ENCODE measurements at regions not wholly inside any gene's neighbourhood (a gene's known extent, or its start where the extent isn't known, plus 50 kb on each side); places are given as distances from the start of the nearest gene placed in this dataset.
"Not testable (repeated sequence)": the region's sequence is repeated elsewhere in the genome, so short reads cannot be mapped to it uniquely, and the experiment has no call there.

- ChIA-PET POLR2A (no interaction called here), CTCF (no interaction called here)
- Mint-ChIP-seq H3K9me3 (no peaks in the 10 kb centered on the region), H3K4me3 (no peak overlapping the region), H3K27me3 (no peaks in the 10 kb centered on the region), H3K27ac (no peak overlapping the region), H3K36me3 (ENCODE audit: low read depth) (no peaks in the 10 kb centered on the region), H3K4me1 (no peaks in the 10 kb centered on the region)
- DNase-seq, result no peak
Measured at GRCh38 chr2:56034258-56034657, 110.7 kb upstream of the EFEMP1 start.

- no peak overlapping the region for H3K27ac Mint-ChIP-seq
- H3K9me3 Mint-ChIP-seq, result no peaks in the 10 kb centered on the region
- H3K27me3 Mint-ChIP-seq, result no peaks in the 10 kb centered on the region
- DNase-seq, result no peak
- H3K36me3 Mint-ChIP-seq (ENCODE audit: low read depth), result no peaks in the 10 kb centered on the region
- no peak overlapping the region for H3K4me3 Mint-ChIP-seq
- ChIA-PET POLR2A (no interaction called here), CTCF (no interaction called here)
- no peaks in the 10 kb centered on the region for H3K4me1 Mint-ChIP-seq
Measured at GRCh38 chr2:56040189-56040588, 116.6 kb upstream of the EFEMP1 start.

GRCh38 chr2:56040834-56041233, 117.3 kb upstream of the EFEMP1 start:
- POLR2A ChIA-PET, result no interaction called here
- Mint-ChIP-seq H3K4me3 (no peak overlapping the region), H3K9me3 (no peaks in the 10 kb centered on the region), H3K36me3 (ENCODE audit: low read depth) (no peaks in the 10 kb centered on the region), H3K27ac (no peak overlapping the region), H3K4me1 (no peaks in the 10 kb centered on the region), H3K27me3 (no peaks in the 10 kb centered on the region)
- no peak for DNase-seq
- CTCF ChIA-PET, result no interaction called here

- CTCF ChIA-PET, result no interaction called here
- Mint-ChIP-seq H3K9me3 (peaks cover 3% of the 10 kb centered on the region), H3K36me3 (ENCODE audit: low read depth) (no peaks in the 10 kb centered on the region), H3K27ac (no peak overlapping the region), H3K4me3 (no peak overlapping the region), H3K27me3 (no peaks in the 10 kb centered on the region), H3K4me1 (no peaks in the 10 kb centered on the region)
- no peak for DNase-seq
- POLR2A ChIA-PET, result no interaction called here
Measured at GRCh38 chr2:56047136-56047535, 123.6 kb upstream of the EFEMP1 start.

- Mint-ChIP-seq H3K4me1 (no peaks in the 10 kb centered on the region), H3K27me3 (no peaks in the 10 kb centered on the region), H3K9me3 (peaks cover 3% of the 10 kb centered on the region), H3K27ac (no peak overlapping the region), H3K36me3 (ENCODE audit: low read depth) (no peaks in the 10 kb centered on the region), H3K4me3 (no peak overlapping the region)
- POLR2A ChIA-PET, result no interaction called here
- CTCF ChIA-PET, result no interaction called here
- DNase-seq, result no peak
Measured at GRCh38 chr2:56049233-56049845, 125.8 kb upstream of the EFEMP1 start.

- H3K36me3 Mint-ChIP-seq (ENCODE audit: low read depth), result no peaks in the 10 kb centered on the region
- H3K9me3 Mint-ChIP-seq, result peaks cover 3% of the 10 kb centered on the region
- POLR2A ChIA-PET, result no interaction called here
- no peak for DNase-seq
- H3K27ac Mint-ChIP-seq, result no peak overlapping the region
- H3K4me3 Mint-ChIP-seq, result no peak overlapping the region
- CTCF ChIA-PET, result no interaction called here
- H3K4me1 Mint-ChIP-seq, result no peaks in the 10 kb centered on the region
- no peaks in the 10 kb centered on the region for H3K27me3 Mint-ChIP-seq
Measured at GRCh38 chr2:56053679-56054078, 130.1 kb upstream of the EFEMP1 start.

- H3K4me3 Mint-ChIP-seq, result no peak overlapping the region
- POLR2A ChIA-PET, result no interaction called here
- peaks cover 2% of the 10 kb centered on the region for H3K9me3 Mint-ChIP-seq
- CTCF ChIA-PET, result no interaction called here
- H3K27ac Mint-ChIP-seq, result no peak overlapping the region
- H3K27me3 Mint-ChIP-seq, result no peaks in the 10 kb centered on the region
- H3K4me1 Mint-ChIP-seq, result no peaks in the 10 kb centered on the region
- no peaks in the 10 kb centered on the region for H3K36me3 Mint-ChIP-seq (ENCODE audit: low read depth)
- no peak for DNase-seq
Measured at GRCh38 chr2:56055405-56055804, 128.4 kb upstream of the CCDC85A start.

- POLR2A ChIA-PET, H3K27ac Mint-ChIP-seq, CTCF ChIA-PET: not testable (repeated sequence)
Measured at GRCh38 chr2:56061327-56061726, 122.5 kb upstream of the CCDC85A start.

GRCh38 chr2:56068746-56069145, 115.0 kb upstream of the CCDC85A start:
- no peak for DNase-seq
- ChIA-PET CTCF (no interaction called here), POLR2A (no interaction called here)
- Mint-ChIP-seq H3K9me3 (no peaks in the 10 kb centered on the region), H3K4me1 (no peaks in the 10 kb centered on the region), H3K36me3 (ENCODE audit: low read depth) (no peaks in the 10 kb centered on the region), H3K27ac (no peak overlapping the region), H3K27me3 (no peaks in the 10 kb centered on the region), H3K4me3 (no peak overlapping the region)

More at GRCh38 chr2:56061327-56061726, 122.5 kb upstream of the CCDC85A start:
- H3K4me3 Mint-ChIP-seq; DNase-seq; H3K27me3 Mint-ChIP-seq; H3K9me3 Mint-ChIP-seq; H3K36me3 Mint-ChIP-seq (ENCODE audit: low read depth); H3K4me1 Mint-ChIP-seq: not testable (repeated sequence)

GRCh38 chr2:56077359-56077915, 106.4 kb upstream of the CCDC85A start:
- Mint-ChIP-seq H3K36me3 (ENCODE audit: low read depth) (no peaks in the 10 kb centered on the region), H3K4me1 (no peaks in the 10 kb centered on the region), H3K27me3 (no peaks in the 10 kb centered on the region), H3K9me3 (no peaks in the 10 kb centered on the region), H3K27ac (no peak overlapping the region), H3K4me3 (no peak overlapping the region)
- no peak for DNase-seq
- ChIA-PET CTCF (no interaction called here), POLR2A (no interaction called here)

GRCh38 chr2:56082665-56083064, 101.1 kb upstream of the CCDC85A start:
- ChIA-PET POLR2A (no interaction called here), CTCF (no interaction called here)
- no peak overlapping the region for H3K4me3 Mint-ChIP-seq
- no peaks in the 10 kb centered on the region for H3K9me3 Mint-ChIP-seq
- H3K27ac Mint-ChIP-seq, result no peak overlapping the region
- DNase-seq, result no peak
- H3K36me3 Mint-ChIP-seq (ENCODE audit: low read depth), result no peaks in the 10 kb centered on the region
- no peaks in the 10 kb centered on the region for H3K4me1 Mint-ChIP-seq
- H3K27me3 Mint-ChIP-seq, result no peaks in the 10 kb centered on the region

GRCh38 chr2:56084111-56084901, 99.5 kb upstream of the CCDC85A start:
- H3K9me3 Mint-ChIP-seq, result no peaks in the 10 kb centered on the region
- no peak for DNase-seq
- no peaks in the 10 kb centered on the region for H3K27me3 Mint-ChIP-seq
- no peak overlapping the region for H3K4me3 Mint-ChIP-seq
- H3K4me1 Mint-ChIP-seq, result no peaks in the 10 kb centered on the region
- H3K27ac Mint-ChIP-seq, result no peak overlapping the region
- ChIA-PET POLR2A (interaction anchor here (0.6 kb wide), 1 partner anchor 27 kb away, joined by 3 read pairs; no protein-coding TSS in a partner anchor), CTCF (no interaction called here)
- no peaks in the 10 kb centered on the region for H3K36me3 Mint-ChIP-seq (ENCODE audit: low read depth)

GRCh38 chr2:56086336-56086735, 97.5 kb upstream of the CCDC85A start:
- DNase-seq, result no peak
- H3K4me1 Mint-ChIP-seq, result no peaks in the 10 kb centered on the region
- no peak overlapping the region for H3K4me3 Mint-ChIP-seq
- ChIA-PET POLR2A (no interaction called here), CTCF (no interaction called here)
- no peaks in the 10 kb centered on the region for H3K9me3 Mint-ChIP-seq
- H3K27ac Mint-ChIP-seq, result no peak overlapping the region
- no peaks in the 10 kb centered on the region for H3K36me3 Mint-ChIP-seq (ENCODE audit: low read depth)
- no peaks in the 10 kb centered on the region for H3K27me3 Mint-ChIP-seq

GRCh38 chr2:56088411-56088810, 95.4 kb upstream of the CCDC85A start:
- H3K4me1 Mint-ChIP-seq, result no peaks in the 10 kb centered on the region
- no peak overlapping the region for H3K4me3 Mint-ChIP-seq
- POLR2A ChIA-PET, result no interaction called here
- no peak for DNase-seq
- no peaks in the 10 kb centered on the region for H3K36me3 Mint-ChIP-seq (ENCODE audit: low read depth)
- no peak overlapping the region for H3K27ac Mint-ChIP-seq
- H3K27me3 Mint-ChIP-seq, result no peaks in the 10 kb centered on the region
- H3K9me3 Mint-ChIP-seq, result no peaks in the 10 kb centered on the region
- CTCF ChIA-PET, result no interaction called here
